MCF 10A (cell line): ENCODE measurements at regions not wholly inside any gene's neighbourhood (a gene's known extent, or its start where the extent isn't known, plus 50 kb on each side); places are given as distances from the start of the nearest gene placed in this dataset.

ENCODE experiments used
- BruUV-seq: library from RNA; stranded (reverse); fragments of 400-500 nt; replicated peaks from 2 replicates; lab custom pipeline; 2021; lab: Mats Ljungman, UMichigan
- CTCF ChIA-PET: fragments of 300-600 bp; sonication (Branson Sonifier 250); formaldehyde crosslinking; extraction: SDS; loops from one replicate; lab custom pipeline; 2021; ENCODE audit warnings: antibody characterized with exemption, inconsistent platforms; lab: Yijun Ruan, JAX
- POLR2A ChIA-PET: fragments of 300-600, 350-650 bp; sonication (Branson Sonifier 250); formaldehyde crosslinking; extraction: SDS; loops from one replicate; lab custom pipeline; 2020; ENCODE audit warnings: antibody characterized with exemption, inconsistent platforms; lab: Yijun Ruan, JAX
- DNase-seq: peaks from one replicate; pipeline ENCODE4 v3.0.0-alpha.2; 2018; ENCODE audit not compliant: unreplicated experiment
- H3K27ac Mint-ChIP-seq: one replicate; pipeline ENCODE4 v1.8.0; 2022; ENCODE audit warnings: mild to moderate bottlenecking, low read depth, mixed read lengths; ENCODE audit not compliant: unreplicated experiment
- H3K27me3 Mint-ChIP-seq: one replicate; pipeline ENCODE4 v1.8.0; 2022; ENCODE audit warnings: mixed read lengths; ENCODE audit not compliant: insufficient read depth, unreplicated experiment
- H3K36me3 Mint-ChIP-seq: one replicate; pipeline ENCODE4 v1.8.0; 2022; ENCODE audit warnings: mild to moderate bottlenecking, moderate library complexity, mixed read lengths; ENCODE audit not compliant: insufficient read depth, unreplicated experiment
- H3K4me1 Mint-ChIP-seq: one replicate; pipeline ENCODE4 v1.8.0; 2022; ENCODE audit warnings: mixed read lengths; ENCODE audit not compliant: insufficient read depth, unreplicated experiment
- H3K4me3 Mint-ChIP-seq: one replicate; pipeline ENCODE4 v1.8.0; 2022; ENCODE audit warnings: mild to moderate bottlenecking, moderate library complexity, mixed read lengths; ENCODE audit not compliant: unreplicated experiment
- H3K9me3 Mint-ChIP-seq: one replicate; pipeline ENCODE4 v1.8.0; 2022; ENCODE audit warnings: mixed read lengths; ENCODE audit not compliant: unreplicated experiment
- CTCF ChIP-seq: fragments of 200-600 bp; IDR thresholded peaks from one replicate; pipeline ENCODE4 v1.8.0; 2022; ENCODE audit warnings: antibody characterized with exemption, mild to moderate bottlenecking; ENCODE audit not compliant: unreplicated experiment
- intact Hi-C: fragments of 100-400 bp; cut with micrococcal nuclease; formaldehyde crosslinking; loops from 2 replicates; pipeline ENCODE4 v1.14.1; 2022

- Mint-ChIP-seq H3K36me3 (no peaks in the 10 kb centered on the region), H3K4me3 (no peak overlapping the region), H3K4me1 (no peaks in the 10 kb centered on the region), H3K27me3 (no peaks in the 10 kb centered on the region), H3K27ac (no peak overlapping the region), H3K9me3 (peaks cover 30% of the 10 kb centered on the region)
- intact Hi-C loops: no loop called here
- no peak for TF ChIP-seq CTCF
- ChIA-PET CTCF (interaction anchor here (1.2 kb wide), 1 partner anchor 179 kb away, joined by 3 read pairs; no protein-coding TSS in a partner anchor), POLR2A (no interaction called here)
- no peak for DNase-seq
- no TSS peak for BruUV-seq
These were observed 268.1 kb downstream of the LAS1L start for GRCh38 chrX:65266482-65266881.

- ChIA-PET CTCF (no interaction called here), POLR2A (no interaction called here)
- TF ChIP-seq CTCF: no peak
- no peak overlapping the region for H3K27ac Mint-ChIP-seq
- no peaks in the 10 kb centered on the region for H3K27me3 Mint-ChIP-seq
- peaks cover 13% of the 10 kb centered on the region for H3K9me3 Mint-ChIP-seq
- H3K4me1 Mint-ChIP-seq: no peaks in the 10 kb centered on the region
- intact Hi-C loops: no loop called here
- no peak overlapping the region for H3K4me3 Mint-ChIP-seq
- BruUV-seq: no TSS peak
- H3K36me3 Mint-ChIP-seq: no peaks in the 10 kb centered on the region
- no peak for DNase-seq
These were observed 277.6 kb upstream of the ZC4H2 start for GRCh38 chrX:65253817-65254216.

- no peak for DNase-seq
- no peak overlapping the region for H3K4me3 Mint-ChIP-seq
- BruUV-seq: no TSS peak
- no peaks in the 10 kb centered on the region for H3K36me3 Mint-ChIP-seq
- H3K27ac Mint-ChIP-seq: no peak overlapping the region
- ChIA-PET CTCF (interaction anchor here (0.6 kb wide), 1 partner anchor 956 kb away, joined by 3 read pairs; no protein-coding TSS in a partner anchor), POLR2A (no interaction called here)
- no peak for TF ChIP-seq CTCF
- peaks cover 43% of the 10 kb centered on the region for H3K9me3 Mint-ChIP-seq
- H3K27me3 Mint-ChIP-seq: no peaks in the 10 kb centered on the region
- intact Hi-C loops: no loop called here
- no peaks in the 10 kb centered on the region for H3K4me1 Mint-ChIP-seq
These were observed 264.9 kb upstream of the ZC4H2 start for GRCh38 chrX:65241059-65241721.

- Mint-ChIP-seq H3K27me3 (no peaks in the 10 kb centered on the region), H3K4me3 (no peak overlapping the region), H3K4me1 (no peaks in the 10 kb centered on the region), H3K36me3 (no peaks in the 10 kb centered on the region), H3K27ac (no peak overlapping the region), H3K9me3 (peaks cover 12% of the 10 kb centered on the region)
- intact Hi-C loops: no loop called here
- BruUV-seq: no TSS peak
- no peak for DNase-seq
- TF ChIP-seq CTCF: no peak
- ChIA-PET POLR2A (no interaction called here), CTCF (interaction anchor here (0.6 kb wide), 1 partner anchor 770 kb away, joined by 3 read pairs; no protein-coding TSS in a partner anchor)
These were observed 227.3 kb upstream of the ZC4H2 start for GRCh38 chrX:65203545-65203944.
